Activated CD8-positive, alpha-beta memory T cell treated with anti-CD3 and anti-CD28 coated beads for 48 hours (primary cell): ENCODE measurements at regions not wholly inside any gene's neighbourhood (a gene's known extent, or its start where the extent isn't known, plus 50 kb on each side); places are given as distances from the start of the nearest gene placed in this dataset.
"Not testable (repeated sequence)": the region's sequence is repeated elsewhere in the genome, so short reads cannot be mapped to it uniquely, and the experiment has no call there.

ENCODE experiments used
- DNase-seq, 3 experiments: peaks; one replicate each; pipeline ENCODE4 v3.0.0-alpha.2; 2020; ENCODE audit warnings: low read depth in 2 of 3, low spot score in 2 of 3

GRCh38 chr1:173394813-173395212 lies 82.3 kb upstream of the PRDX6 start:
- DNase-seq: not testable (repeated sequence)

- DNase-seq: no peak
Observed at GRCh38 chr1:173395762-173396161, 81.4 kb upstream of the PRDX6 start.

GRCh38 chr1:173400387-173400995 lies 76.6 kb upstream of the PRDX6 start:
- no peak for DNase-seq

GRCh38 chr1:173403996-173404395 lies 73.1 kb upstream of the PRDX6 start:
- no peak for DNase-seq

- no peak for DNase-seq
Observed at GRCh38 chr1:173405281-173405680, 71.9 kb upstream of the PRDX6 start.

GRCh38 chr1:173405834-173406233 lies 71.3 kb upstream of the PRDX6 start:
- no peak for DNase-seq

- no peak for DNase-seq
Observed at GRCh38 chr1:173406783-173407230, 70.3 kb upstream of the PRDX6 start.

GRCh38 chr1:173407846-173408245 lies 69.3 kb upstream of the PRDX6 start:
- no peak for DNase-seq

- DNase-seq: no peak
Observed at GRCh38 chr1:173408886-173409285, 68.2 kb upstream of the PRDX6 start.

- no peak for DNase-seq
Observed at GRCh38 chr1:173409613-173410012, 67.5 kb upstream of the PRDX6 start.

GRCh38 chr1:173410133-173410793 lies 66.9 kb upstream of the PRDX6 start:
- no peak for DNase-seq

GRCh38 chr1:173410794-173411236 lies 66.3 kb upstream of the PRDX6 start:
- peak in 1 of 3 experiments; percentile 24 for DNase-seq

- DNase-seq: no peak
Observed at GRCh38 chr1:173411835-173412742, 65.0 kb upstream of the PRDX6 start.

- DNase-seq: no peak
Observed at GRCh38 chr1:173413271-173413707, 63.8 kb upstream of the PRDX6 start.

GRCh38 chr1:173414136-173414535 lies 63.0 kb upstream of the PRDX6 start:
- no peak for DNase-seq

- DNase-seq: no peak
Observed at GRCh38 chr1:173414539-173415226, 62.5 kb upstream of the PRDX6 start.

GRCh38 chr1:173415490-173415889 lies 61.6 kb upstream of the PRDX6 start:
- no peak for DNase-seq

- no peak for DNase-seq
Observed at GRCh38 chr1:173415905-173416450, 61.2 kb upstream of the PRDX6 start.

- DNase-seq: no peak
Observed at GRCh38 chr1:173417563-173417962, 59.6 kb upstream of the PRDX6 start.

GRCh38 chr1:173418107-173418985 lies 58.8 kb upstream of the PRDX6 start:
- DNase-seq: no peak
